Neural crest cell (in vitro differentiated cells): ENCODE measurements at regions not wholly inside any gene's neighbourhood (a gene's known extent, or its start where the extent isn't known, plus 50 kb on each side); places are given as distances from the start of the nearest gene placed in this dataset.
A peak's percentile ranks its signal among the peaks of the same experiment; 100 is the strongest.

ENCODE experiments used
- DNase-seq: peaks from one replicate; pipeline ENCODE4 v3.0.0; 2021; ENCODE audit warnings: low read depth, mixed read lengths, low spot score
- H3K27ac Mint-ChIP-seq: one replicate; pipeline ENCODE4 v1.8.0; 2021; ENCODE audit warnings: mild to moderate bottlenecking, mixed read lengths; ENCODE audit not compliant: unreplicated experiment
- H3K27me3 Mint-ChIP-seq: 2 replicates; pipeline ENCODE4 v1.8.0; 2021; ENCODE audit warnings: low read depth, mild to moderate bottlenecking, mixed read lengths
- H3K36me3 Mint-ChIP-seq: 2 replicates; pipeline ENCODE4 v1.8.0; 2021; ENCODE audit warnings: low read depth, mild to moderate bottlenecking, mixed read lengths
- H3K4me1 Mint-ChIP-seq: 2 replicates; pipeline ENCODE4 v1.8.0; 2021; ENCODE audit warnings: mixed read lengths
- H3K4me3 Mint-ChIP-seq: one replicate; pipeline ENCODE4 v1.8.0; 2021; ENCODE audit warnings: mild to moderate bottlenecking, mixed read lengths
- H3K9me3 Mint-ChIP-seq: 2 replicates; pipeline ENCODE4 v1.8.0; 2021; ENCODE audit warnings: mixed read lengths
- TF ChIP-seq, protein P1 (sequence below): fragments of 200-600 bp; sonication (generic); conservative IDR thresholded peaks from 2 replicates; pipeline ENCODE4 v1.5.0; 2021; ENCODE audit warnings: antibody characterized with exemption, mild to moderate bottlenecking

DNA sequence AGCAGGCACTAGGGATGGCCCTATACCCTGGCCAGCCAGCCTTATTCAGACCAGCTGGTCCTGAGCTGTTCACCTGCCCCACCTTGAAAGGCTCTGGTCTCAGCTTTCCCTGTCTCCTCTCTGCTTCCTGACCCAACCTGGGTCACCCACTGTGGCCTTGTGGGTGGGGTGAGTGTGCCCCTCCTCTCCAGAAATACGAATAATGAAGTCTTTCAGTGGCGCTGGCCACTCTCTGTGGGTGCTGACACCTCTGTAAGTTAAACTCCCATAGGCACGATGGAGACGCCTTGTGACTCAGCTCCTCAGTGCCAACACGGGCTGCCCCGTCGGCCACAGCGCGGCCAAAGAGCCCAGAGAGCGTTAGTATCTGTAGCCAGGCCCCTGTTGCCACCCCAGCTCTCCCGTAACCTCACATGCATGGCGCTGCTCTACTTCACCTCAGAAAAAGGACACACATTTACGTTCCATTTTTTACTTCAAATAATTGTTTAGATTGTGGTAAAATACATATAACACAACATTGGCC lies 74.6 kb upstream of the SEPTIN5 start:
- H3K27ac Mint-ChIP-seq: no peak overlapping the region
- DNase-seq: no peak
- H3K36me3 Mint-ChIP-seq: no peaks in the 10 kb centered on the region
- peaks cover 8% of the 10 kb centered on the region for H3K27me3 Mint-ChIP-seq
- H3K4me3 Mint-ChIP-seq: no peak overlapping the region
- H3K9me3 Mint-ChIP-seq: no peaks in the 10 kb centered on the region
- peaks cover 3% of the 10 kb centered on the region for H3K4me1 Mint-ChIP-seq
- TF ChIP-seq, protein P1, sequence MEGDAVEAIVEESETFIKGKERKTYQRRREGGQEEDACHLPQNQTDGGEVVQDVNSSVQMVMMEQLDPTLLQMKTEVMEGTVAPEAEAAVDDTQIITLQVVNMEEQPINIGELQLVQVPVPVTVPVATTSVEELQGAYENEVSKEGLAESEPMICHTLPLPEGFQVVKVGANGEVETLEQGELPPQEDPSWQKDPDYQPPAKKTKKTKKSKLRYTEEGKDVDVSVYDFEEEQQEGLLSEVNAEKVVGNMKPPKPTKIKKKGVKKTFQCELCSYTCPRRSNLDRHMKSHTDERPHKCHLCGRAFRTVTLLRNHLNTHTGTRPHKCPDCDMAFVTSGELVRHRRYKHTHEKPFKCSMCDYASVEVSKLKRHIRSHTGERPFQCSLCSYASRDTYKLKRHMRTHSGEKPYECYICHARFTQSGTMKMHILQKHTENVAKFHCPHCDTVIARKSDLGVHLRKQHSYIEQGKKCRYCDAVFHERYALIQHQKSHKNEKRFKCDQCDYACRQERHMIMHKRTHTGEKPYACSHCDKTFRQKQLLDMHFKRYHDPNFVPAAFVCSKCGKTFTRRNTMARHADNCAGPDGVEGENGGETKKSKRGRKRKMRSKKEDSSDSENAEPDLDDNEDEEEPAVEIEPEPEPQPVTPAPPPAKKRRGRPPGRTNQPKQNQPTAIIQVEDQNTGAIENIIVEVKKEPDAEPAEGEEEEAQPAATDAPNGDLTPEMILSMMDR: no peak

DNA sequence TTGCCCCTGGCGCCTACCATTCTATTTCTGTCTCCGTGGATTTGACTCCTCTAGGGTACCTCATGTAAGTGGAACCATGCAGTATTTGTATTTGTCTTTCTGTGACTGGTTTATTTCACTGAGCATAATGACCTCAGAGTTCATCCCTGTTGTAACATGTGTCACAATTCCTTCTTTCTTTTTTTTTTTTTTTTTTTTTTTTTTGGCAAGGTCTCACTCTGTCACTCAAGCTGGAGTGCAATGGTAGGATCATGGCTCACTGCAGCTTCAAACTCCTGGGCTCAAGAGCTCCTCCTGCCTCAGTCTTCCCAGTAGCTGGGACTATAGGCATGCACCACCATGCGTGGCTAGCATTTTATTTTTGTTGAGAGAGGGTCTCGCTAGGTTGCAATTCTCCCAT lies 74.0 kb upstream of the SEPTIN5 start:
- Mint-ChIP-seq H3K4me1 (peaks cover 3% of the 10 kb centered on the region), H3K27me3 (peaks cover 13% of the 10 kb centered on the region), H3K36me3 (no peaks in the 10 kb centered on the region), H3K27ac (no peak overlapping the region), H3K9me3 (no peaks in the 10 kb centered on the region), H3K4me3 (no peak overlapping the region)
- no peak for DNase-seq
- TF ChIP-seq, protein P1: no peak

DNA sequence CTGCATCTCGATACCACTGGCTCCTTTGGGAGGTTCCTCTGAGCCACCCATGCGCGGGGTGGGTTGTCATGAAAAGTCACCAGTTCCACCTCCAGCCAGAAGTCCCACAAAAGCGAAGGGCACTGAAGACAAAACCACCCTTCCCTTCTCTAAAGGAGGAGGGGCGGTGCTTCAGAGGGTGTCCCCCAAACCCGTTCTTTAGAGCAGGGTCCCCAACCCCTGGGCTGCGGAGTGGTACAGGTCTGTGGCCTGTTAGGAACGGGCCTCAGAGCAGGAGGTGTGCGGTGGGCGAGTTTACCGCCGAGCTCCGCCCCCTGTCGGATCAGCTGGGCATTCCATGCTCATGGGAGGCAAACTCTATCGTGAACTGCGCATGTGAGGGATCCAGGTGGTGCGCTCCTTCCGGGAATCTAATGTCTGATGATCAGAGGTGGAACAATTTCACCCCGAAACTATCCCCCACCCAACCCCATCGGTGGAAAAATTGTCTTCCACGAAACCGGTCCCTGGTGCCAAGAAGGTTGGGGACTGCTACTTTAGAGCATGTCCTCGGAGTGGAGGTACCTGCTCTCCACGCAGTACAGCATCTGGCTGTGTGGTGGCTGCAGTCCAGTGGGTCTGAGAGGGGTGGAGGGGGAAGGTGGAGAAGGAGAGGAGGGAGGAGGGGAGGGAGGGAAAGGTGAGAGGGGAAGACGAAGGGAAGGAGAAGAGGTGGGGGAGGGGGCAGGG lies 72.9 kb upstream of the SEPTIN5 start:
- TF ChIP-seq, protein P1: peak; percentile 73
- peaks cover 3% of the 10 kb centered on the region for H3K4me1 Mint-ChIP-seq
- H3K4me3 Mint-ChIP-seq: no peak overlapping the region
- H3K36me3 Mint-ChIP-seq: no peaks in the 10 kb centered on the region
- no peaks in the 10 kb centered on the region for H3K9me3 Mint-ChIP-seq
- peak; percentile 59 for DNase-seq
- H3K27me3 Mint-ChIP-seq: peaks cover 14% of the 10 kb centered on the region
- no peak overlapping the region for H3K27ac Mint-ChIP-seq

DNA sequence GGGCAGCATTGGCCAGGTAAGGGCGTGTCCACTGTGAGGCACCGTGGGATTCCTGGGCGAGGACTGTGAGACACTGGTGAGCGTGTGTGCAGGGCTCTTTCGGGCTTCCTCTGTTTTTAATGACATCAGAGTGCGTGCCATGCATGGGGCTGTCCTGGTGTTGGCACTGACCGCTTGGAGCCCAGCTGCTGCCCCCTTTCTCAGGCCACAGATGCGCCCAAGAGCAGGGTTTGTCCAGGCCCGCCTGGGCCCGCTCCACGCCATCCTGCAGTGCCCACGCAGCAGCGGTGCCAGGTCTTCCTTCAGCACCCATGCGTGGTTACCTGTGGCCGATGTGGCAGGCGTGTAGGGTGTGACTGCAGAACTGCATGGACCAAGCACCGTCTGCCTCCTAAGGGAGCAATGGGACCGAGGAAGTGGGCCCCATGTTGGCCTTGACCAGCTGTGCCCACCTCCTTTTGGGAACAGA lies 72.3 kb upstream of the SEPTIN5 start:
- no peak overlapping the region for H3K27ac Mint-ChIP-seq
- TF ChIP-seq, protein P1: no peak
- DNase-seq: no peak
- H3K36me3 Mint-ChIP-seq: no peaks in the 10 kb centered on the region
- H3K27me3 Mint-ChIP-seq: peaks cover 14% of the 10 kb centered on the region
- no peak overlapping the region for H3K4me3 Mint-ChIP-seq
- peaks cover 3% of the 10 kb centered on the region for H3K4me1 Mint-ChIP-seq
- no peaks in the 10 kb centered on the region for H3K9me3 Mint-ChIP-seq

GRCh38 chr22:19643448-19644313 lies 70.6 kb upstream of the SEPTIN5 start:
- Mint-ChIP-seq H3K27ac (no peak overlapping the region), H3K4me1 (peaks cover 3% of the 10 kb centered on the region), H3K27me3 (peaks cover 16% of the 10 kb centered on the region), H3K4me3 (no peak overlapping the region), H3K9me3 (peaks cover 7% of the 10 kb centered on the region), H3K36me3 (peaks cover 5% of the 10 kb centered on the region)
- DNase-seq: no peak
- TF ChIP-seq, protein P1: no peak
